ENCODE measurements at regions not wholly inside any gene's neighbourhood (a gene's known extent, or its start where the extent isn't known, plus 50 kb on each side); places are given as distances from the start of the nearest gene placed in this dataset.
"Not testable (repeated sequence)": the region's sequence is repeated elsewhere in the genome, so short reads cannot be mapped to it uniquely, and the experiment has no call there.

GRCh38 chr6:150684161-150684560 lies 84.5 kb downstream of the PLEKHG1 start:
- no peak for DNase-seq

DNA sequence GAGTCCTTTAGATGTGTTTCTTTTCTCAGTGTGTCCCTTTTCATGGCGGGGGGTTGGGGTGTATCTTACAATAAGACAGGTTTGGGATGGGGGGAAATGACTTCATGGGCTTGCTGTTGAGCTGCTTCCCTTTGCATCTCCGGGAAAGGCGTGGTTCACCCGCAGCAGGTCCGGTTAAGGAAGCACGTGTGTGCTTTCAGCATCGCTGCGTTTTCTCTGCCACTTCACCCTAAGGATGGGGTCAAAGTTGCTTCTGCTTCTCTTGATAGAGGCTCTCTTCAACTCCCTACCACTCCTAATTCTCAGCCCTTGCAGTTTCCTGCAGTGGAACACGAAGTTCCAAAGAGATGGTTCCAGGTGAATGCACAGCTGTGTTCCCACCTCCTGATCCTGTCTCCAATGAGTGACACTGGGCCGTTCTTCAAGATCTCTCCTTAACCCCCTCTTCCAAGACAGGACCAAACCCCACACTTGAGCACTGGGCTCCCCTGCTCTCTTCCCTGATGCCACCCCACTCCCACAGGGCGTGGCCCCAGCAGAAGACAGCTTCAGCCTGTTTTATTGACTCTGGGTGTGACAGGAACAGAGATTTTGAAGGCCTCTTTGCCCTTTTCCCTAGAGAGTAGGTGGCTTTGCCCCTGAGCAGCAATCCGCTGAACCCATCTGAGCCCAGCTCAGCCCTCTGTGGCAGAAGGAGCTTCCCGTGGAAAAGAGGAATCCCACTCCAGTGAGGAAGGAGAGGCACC lies 85.2 kb downstream of the PLEKHG1 start:
- no peak for DNase-seq

DNA sequence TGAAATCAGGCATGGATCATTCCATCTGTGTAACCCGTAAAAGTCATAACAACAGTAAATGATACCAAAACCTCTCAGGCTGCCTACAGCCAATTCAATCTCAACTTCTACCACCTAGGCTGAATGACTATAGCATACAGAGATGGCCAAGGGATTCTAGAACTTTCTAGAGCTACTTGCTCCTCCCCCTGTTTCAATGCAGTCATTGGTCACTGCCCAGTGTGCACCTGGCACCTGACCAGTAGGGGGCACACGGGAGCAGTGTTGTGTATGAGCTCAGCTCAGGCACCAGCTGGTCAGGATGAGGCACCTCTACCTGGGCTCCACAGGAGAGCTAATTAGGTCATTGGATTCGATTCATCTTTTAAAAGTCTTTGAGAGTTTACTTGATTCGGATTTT lies 86.2 kb downstream of the PLEKHG1 start:
- peak; percentile 33 to 67 (median 43) for DNase-seq

GRCh38 chr6:150686566-150686965 lies 86.9 kb downstream of the PLEKHG1 start:
- DNase-seq, result no peak

- no peak for DNase-seq
Measured at GRCh38 chr6:150687508-150687907, 87.8 kb downstream of the PLEKHG1 start.

- no peak for DNase-seq
Measured at GRCh38 chr6:150689900-150690590, 90.4 kb downstream of the PLEKHG1 start.

- DNase-seq, result no peak
Measured at GRCh38 chr6:150690681-150691080, 91.0 kb downstream of the PLEKHG1 start.

DNA sequence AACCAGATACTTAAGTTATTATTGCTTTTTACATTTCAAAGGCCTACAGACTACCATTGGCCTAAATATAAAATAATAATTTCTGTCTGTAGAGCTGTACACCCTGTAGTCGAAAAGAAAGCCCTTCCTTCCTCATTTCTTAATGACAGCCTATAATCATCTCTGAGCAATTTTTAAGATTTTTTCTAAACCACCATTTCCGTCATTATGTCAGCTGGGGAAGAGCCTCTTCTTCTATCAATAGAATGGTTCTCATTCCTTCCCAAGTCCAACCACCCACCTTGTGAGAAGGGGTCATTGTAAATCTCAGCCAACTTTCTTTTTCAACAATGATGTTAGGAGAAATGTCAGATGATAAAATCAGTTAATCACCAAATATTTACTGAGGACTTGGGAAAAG lies 91.8 kb downstream of the PLEKHG1 start:
- DNase-seq, result no peak

DNA sequence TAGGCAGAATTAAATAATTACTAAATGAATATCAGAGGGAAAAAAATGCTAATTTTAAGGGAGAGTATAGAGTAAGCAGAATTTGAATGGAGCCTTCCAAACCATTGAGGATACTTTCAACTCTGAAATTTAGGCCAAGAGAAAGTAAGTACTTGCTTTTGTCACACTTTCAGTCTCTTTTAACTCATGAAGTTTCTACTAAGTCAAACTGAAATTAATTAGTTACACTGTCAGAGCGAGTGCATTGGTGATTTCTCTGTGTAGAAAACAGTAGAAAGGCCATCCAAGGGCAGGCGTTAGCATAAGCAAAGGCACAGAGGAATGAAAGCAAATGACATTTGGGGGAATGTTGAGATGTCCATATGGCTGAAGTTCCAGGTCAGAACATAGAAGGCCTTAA lies 92.9 kb downstream of the PLEKHG1 start:
- DNase-seq, result no peak

DNA sequence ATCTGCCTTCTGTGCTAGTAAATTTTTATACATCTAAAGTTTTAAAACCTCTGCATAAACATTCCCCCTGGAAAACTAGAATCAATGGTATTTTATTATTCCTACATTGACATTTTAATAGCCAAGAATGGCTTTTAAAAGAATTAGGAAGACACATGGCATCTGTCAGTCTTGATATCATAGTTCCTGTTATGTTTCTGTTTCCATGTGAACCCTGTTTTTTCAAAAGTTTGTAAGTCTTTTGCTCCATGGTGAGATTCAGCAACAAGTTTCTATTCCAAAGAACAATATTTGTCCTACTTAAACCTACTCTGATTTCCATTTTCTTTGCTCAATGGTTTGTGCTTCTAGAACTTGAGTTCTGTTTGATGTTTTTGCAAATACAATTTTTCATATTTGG lies 95.2 kb downstream of the PLEKHG1 start:
- no peak for DNase-seq

GRCh38 chr6:150695652-150696051 lies 96.0 kb downstream of the PLEKHG1 start:
- no peak for DNase-seq

GRCh38 chr6:150696190-150696589 lies 96.5 kb downstream of the PLEKHG1 start:
- peak in 2 of 3 experiments; percentile 51 to 78 for DNase-seq

DNA sequence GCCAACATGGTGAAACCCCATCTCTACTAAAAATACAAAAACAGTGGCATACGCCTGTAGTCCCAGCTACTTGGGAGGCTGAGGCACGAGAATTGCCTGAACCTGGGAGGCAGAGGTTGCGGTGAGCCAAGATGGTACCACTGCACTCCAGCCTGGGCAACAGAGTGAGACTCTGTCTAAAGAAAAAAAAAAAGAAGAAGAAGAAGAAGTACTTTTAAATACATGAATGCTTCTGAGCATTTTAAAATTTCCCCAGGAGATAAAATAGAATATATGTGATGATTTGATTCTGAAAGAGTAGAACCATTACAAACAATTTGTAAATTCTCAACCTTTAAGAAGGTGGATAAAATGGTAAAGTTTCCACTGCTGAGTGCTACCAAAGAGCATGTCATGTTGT lies 97.2 kb downstream of the PLEKHG1 start:
- not testable (repeated sequence) for DNase-seq

GRCh38 chr6:150697515-150697914 lies 97.8 kb downstream of the PLEKHG1 start:
- DNase-seq, result peak in 1 of 3 experiments; percentile 36

DNA sequence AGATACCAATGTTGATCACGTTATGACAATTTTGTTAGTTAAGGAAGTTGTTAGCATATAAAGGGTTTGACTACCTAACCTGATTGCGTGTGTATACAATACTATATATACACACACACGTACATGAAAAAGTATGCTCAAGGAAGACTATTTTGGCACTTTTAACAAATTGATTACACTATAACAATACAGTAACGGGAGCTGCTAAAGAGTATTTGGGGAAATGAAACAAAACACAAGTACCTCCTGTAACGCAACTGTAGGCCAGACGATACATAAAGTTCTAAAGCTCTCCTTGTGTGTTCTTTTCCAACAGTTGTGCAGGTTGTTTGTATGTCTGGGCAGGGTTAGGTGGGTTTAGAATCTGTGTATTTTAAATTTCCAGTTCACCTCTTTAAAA lies 98.7 kb downstream of the PLEKHG1 start:
- DNase-seq, result no peak

GRCh38 chr6:150702675-150703074 lies 103.0 kb downstream of the PLEKHG1 start:
- no peak for DNase-seq

- no peak for DNase-seq
Measured at GRCh38 chr6:150704447-150705192, 104.9 kb downstream of the PLEKHG1 start.

DNA sequence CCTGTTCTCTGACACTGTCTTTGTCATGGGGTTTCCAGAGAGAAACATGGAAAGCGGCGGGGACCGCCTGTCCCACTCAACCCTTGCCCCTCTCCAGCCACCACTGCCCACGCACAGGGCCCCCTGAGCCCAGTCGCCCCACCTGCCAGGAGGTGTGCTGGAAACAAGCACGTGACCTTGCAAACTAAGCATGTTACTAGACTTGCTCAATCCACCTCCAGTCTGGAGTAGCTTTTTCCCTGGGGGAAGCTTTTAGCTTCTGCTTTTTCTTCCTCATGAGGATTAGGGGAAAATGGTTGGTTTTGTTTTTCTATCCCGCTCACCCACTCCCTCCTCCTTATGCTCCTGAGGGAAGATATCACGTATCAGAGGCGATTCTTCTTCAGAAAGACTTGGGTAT lies 105.7 kb downstream of the PLEKHG1 start:
- no peak for DNase-seq

- DNase-seq, result no peak
Measured at GRCh38 chr6:150710236-150710635, 110.6 kb downstream of the PLEKHG1 start.

- no peak for DNase-seq
Measured at GRCh38 chr6:150711061-150711460, 111.4 kb downstream of the PLEKHG1 start.

- no peak for DNase-seq
Measured at GRCh38 chr6:150711584-150712504, 112.2 kb downstream of the PLEKHG1 start.

GRCh38 chr6:150712505-150713252 lies 113.0 kb downstream of the PLEKHG1 start:
- no peak for DNase-seq
